ENCODE measurements at regions not wholly inside any gene's neighbourhood (a gene's known extent, or its start where the extent isn't known, plus 50 kb on each side); places are given as distances from the start of the nearest gene placed in this dataset.

DNA sequence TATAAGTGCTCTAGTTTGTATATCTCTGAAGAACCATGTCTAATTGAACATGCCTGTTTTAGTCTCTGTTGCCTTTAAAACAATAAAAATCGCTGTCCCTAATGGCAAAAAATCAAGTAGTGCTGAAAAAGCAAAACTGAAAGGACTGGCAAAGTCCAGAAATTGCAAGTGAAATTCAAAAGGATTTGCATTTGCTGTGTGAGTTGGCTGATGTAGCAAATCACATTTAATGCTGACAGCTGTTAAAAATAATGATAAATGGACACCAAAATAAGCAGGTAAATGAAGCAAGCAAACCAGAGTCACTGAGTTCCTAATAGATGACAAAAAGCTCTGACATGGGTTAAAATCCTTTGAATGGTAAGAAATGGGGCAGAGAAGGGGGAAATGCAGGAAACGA lies 874.1 kb downstream of the GRM8 start:
- no peak overlapping the region for H3K4me3 ChIP-seq
- H3K27me3 ChIP-seq = no peaks in the 10 kb centered on the region
- H3K4me1 ChIP-seq = no peaks in the 10 kb centered on the region
- intact Hi-C loops (cut with DNase I) = no loop called here
- TF ChIP-seq, protein P1, sequence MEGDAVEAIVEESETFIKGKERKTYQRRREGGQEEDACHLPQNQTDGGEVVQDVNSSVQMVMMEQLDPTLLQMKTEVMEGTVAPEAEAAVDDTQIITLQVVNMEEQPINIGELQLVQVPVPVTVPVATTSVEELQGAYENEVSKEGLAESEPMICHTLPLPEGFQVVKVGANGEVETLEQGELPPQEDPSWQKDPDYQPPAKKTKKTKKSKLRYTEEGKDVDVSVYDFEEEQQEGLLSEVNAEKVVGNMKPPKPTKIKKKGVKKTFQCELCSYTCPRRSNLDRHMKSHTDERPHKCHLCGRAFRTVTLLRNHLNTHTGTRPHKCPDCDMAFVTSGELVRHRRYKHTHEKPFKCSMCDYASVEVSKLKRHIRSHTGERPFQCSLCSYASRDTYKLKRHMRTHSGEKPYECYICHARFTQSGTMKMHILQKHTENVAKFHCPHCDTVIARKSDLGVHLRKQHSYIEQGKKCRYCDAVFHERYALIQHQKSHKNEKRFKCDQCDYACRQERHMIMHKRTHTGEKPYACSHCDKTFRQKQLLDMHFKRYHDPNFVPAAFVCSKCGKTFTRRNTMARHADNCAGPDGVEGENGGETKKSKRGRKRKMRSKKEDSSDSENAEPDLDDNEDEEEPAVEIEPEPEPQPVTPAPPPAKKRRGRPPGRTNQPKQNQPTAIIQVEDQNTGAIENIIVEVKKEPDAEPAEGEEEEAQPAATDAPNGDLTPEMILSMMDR (IDR thresholded peaks at IDR 0.05) = no peak
- no peak for DNase-seq (ENCODE audit: low spot score in 2 of 2)
- no peaks in the 10 kb centered on the region for H3K9me3 ChIP-seq
- H3K36me3 ChIP-seq = no peaks in the 10 kb centered on the region
- H3K27ac ChIP-seq = no peak overlapping the region

DNA sequence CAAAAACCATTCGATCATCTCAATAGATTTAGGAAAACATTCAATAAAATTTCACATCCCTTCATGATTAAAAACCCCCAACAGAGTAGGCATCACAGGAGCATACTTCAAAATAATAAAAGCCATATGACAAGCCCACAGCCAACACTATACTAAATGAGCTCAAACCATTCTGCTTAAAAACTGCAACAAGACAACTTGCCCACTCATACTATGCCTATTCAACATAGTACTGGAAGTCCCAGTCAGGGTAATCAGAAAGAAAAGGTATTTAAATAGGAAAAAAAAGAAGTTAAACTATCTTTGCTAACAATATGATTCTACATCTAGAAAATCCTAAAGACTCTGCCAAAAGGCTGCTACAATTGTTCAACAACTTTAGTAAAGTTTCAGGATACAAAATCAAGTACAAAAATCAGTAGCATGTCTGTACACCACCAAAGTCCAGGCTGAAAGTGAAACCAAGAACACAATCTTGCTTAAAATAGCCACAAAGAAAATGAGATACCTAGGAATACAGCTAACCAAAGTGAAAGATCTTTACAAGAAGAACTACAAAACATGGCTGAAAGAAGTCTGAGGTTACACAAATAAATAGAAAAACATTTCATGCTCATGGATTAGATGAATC lies 882.6 kb downstream of the GRM8 start:
- Histone ChIP-seq H3K4me1 (no peaks in the 10 kb centered on the region), H3K27me3 (no peaks in the 10 kb centered on the region), H3K9me3 (no peaks in the 10 kb centered on the region), H3K4me3 (no peak overlapping the region), H3K27ac (no peak overlapping the region), H3K36me3 (no peaks in the 10 kb centered on the region)
- DNase-seq (ENCODE audit: low spot score in 2 of 2) = no peak
- TF ChIP-seq, protein P1 (IDR thresholded peaks at IDR 0.05) = no peak
- intact Hi-C loops (cut with DNase I) = no loop called here

DNA sequence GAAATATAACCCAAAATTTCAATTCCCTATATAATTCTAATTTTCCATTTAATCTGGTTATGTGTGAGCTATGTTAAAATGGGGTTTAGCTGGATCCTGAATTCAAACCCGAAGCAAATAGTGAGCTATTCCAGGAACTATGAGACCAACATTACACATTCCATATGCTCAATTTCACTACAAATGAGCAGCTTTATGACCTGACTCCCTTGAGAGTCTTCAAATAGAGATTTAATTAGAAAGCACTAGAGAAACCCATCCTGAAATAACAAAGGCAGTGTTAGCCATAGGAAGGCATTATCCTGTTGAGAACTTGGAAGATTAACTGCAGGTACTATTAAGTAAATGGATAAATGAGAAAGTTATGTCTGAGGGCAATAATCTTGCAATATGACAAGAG lies 890.0 kb downstream of the GRM8 start:
- intact Hi-C loops (cut with DNase I) = no loop called here
- TF ChIP-seq, protein P1 (IDR thresholded peaks at IDR 0.05) = no peak

DNA sequence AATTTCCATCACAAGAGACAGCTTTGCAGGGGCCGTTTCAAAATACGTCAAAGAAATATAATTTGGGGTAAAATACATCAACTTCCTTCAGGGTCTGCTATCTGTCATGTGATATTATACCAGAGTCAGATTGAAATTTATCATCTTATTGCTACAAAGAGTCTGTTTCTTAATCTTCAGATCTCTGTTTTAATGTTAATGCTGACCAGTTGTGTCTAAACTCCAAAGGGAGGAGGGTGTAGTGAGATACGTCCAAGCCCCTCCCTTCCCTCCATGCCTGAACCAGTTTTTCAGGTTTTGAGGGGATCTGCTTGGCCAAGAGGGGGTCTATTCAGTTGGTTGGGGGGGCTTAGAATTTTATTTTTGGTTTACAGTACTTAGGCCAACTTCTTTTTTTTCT lies 891.6 kb downstream of the GRM8 start:
- intact Hi-C loops (cut with DNase I) = no loop called here
- TF ChIP-seq, protein P1 (IDR thresholded peaks at IDR 0.05) = no peak

More for the DNA sequence above, 890.0 kb downstream of the GRM8 start:
- Histone ChIP-seq H3K4me3 (no peak overlapping the region), H3K4me1 (no peaks in the 10 kb centered on the region), H3K27ac (no peak overlapping the region), H3K27me3 (no peaks in the 10 kb centered on the region), H3K9me3 (no peaks in the 10 kb centered on the region), H3K36me3 (no peaks in the 10 kb centered on the region)
- no peak for DNase-seq (ENCODE audit: low spot score in 2 of 2)

DNA sequence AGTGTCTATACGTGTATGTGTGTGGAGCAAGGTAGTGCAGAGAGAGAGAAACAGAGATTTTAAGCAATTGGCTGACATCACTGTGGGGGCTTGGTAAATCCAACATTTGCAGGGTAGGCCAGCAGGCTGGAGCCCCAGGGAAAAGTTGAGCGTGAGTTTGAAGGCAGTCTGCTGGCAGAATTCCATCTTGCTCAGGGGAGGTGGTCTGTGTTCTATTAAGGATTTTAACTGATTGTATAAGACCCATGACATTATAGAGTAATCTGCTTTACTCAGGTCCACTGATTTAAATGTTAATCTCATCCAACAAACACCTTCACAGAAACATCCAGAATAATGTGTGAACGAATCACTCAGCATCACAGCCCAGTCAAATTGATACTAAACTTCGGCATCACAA lies 912.9 kb downstream of the GRM8 start:
- no peak for DNase-seq (ENCODE audit: low spot score in 2 of 2)
- Histone ChIP-seq H3K27me3 (no peaks in the 10 kb centered on the region), H3K27ac (no peak overlapping the region), H3K4me1 (no peaks in the 10 kb centered on the region), H3K4me3 (no peak overlapping the region), H3K9me3 (no peaks in the 10 kb centered on the region), H3K36me3 (no peaks in the 10 kb centered on the region)
- TF ChIP-seq, protein P1 (IDR thresholded peaks at IDR 0.05) = no peak
- intact Hi-C loops (cut with DNase I) = no loop called here

More for the DNA sequence above, 891.6 kb downstream of the GRM8 start:
- Histone ChIP-seq H3K9me3 (no peaks in the 10 kb centered on the region), H3K27ac (no peak overlapping the region), H3K27me3 (no peaks in the 10 kb centered on the region), H3K4me1 (no peaks in the 10 kb centered on the region), H3K36me3 (no peaks in the 10 kb centered on the region), H3K4me3 (no peak overlapping the region)
- DNase-seq (ENCODE audit: low spot score in 2 of 2) = no peak

DNA sequence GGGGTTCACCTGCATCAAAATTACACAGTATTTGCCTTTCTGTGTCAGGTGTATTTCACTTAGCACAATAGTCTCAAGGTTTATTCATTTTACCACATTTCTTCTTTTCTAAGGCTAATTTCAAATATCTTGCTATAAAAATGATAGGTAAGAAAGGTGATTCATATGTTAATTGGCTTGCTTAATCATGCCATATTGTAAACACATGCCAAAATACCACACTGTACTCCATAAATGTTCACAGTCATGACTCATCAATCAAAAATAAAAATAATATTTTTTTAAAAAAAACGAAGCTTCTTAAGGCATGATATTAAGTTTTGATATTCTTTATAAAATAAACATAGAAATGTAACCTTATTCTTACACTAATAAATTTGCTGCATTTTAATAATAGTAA lies 947.1 kb downstream of the GRM8 start:
- H3K27me3 ChIP-seq = no peaks in the 10 kb centered on the region
- H3K4me1 ChIP-seq = no peaks in the 10 kb centered on the region
- H3K4me3 ChIP-seq = no peak overlapping the region
- H3K36me3 ChIP-seq = no peaks in the 10 kb centered on the region
- DNase-seq (ENCODE audit: low spot score in 2 of 2) = no peak
- no peaks in the 10 kb centered on the region for H3K9me3 ChIP-seq
- H3K27ac ChIP-seq = no peak overlapping the region
- intact Hi-C loops (cut with DNase I) = no loop called here
- TF ChIP-seq, protein P1 (IDR thresholded peaks at IDR 0.05) = no peak
